GOT3 (cell line): ENCODE measurements at regions not wholly inside any gene's neighbourhood (a gene's known extent, or its start where the extent isn't known, plus 50 kb on each side); places are given as distances from the start of the nearest gene placed in this dataset.

Experiments
- DNase-seq: peaks from one replicate; lab custom pipeline; 2025; ENCODE audit warnings: mixed read lengths; lab: John Stamatoyannopoulos, UW

GRCh38 chr14:53896726-53897125 lies 59.9 kb downstream of the BMP4 start:
- DNase-seq, result no peak

GRCh38 chr14:53894456-53894855 lies 62.2 kb downstream of the BMP4 start:
- no peak for DNase-seq

DNA sequence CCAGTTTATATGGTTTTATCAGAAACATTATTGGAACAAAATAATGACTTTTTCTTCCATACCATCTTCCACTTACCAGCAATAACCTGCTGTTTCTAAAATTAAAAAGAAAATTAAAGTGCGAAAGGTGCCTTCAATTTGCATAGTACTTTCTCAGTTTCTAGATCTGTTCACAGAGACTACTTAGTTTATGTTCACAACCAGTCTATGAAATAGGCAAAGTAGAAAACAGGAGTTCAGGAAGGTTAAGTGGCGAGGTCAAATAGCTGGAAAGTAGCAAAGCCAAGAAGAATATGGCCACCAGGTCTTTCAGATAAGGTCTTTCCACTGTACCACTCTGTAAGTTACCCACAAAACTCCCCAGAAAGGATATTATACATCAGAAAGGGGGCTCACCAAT lies 63.3 kb downstream of the BMP4 start:
- no peak for DNase-seq

DNA sequence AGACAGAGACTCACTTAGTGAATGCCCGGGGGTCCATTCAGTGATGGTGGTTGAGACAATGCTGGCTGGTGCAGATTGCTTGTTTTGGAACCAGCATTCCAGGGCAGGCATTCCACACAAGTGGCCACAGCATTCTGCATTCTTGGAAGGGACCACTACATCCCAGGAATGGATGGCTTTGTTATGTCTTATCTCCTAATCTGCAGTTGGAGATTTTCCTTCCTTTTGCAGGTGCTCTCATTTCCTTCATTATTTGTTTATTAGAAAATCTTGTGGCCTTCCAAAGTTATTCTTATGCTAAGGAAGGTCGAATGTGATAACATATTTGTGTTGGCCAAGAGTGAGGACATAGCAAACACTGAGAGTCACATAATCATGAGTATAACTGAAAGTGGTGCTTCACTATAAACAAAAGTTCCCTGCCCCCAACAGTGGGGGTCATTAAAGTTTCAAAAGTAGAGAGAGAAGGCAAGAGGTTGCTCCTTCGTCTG lies 66.0 kb downstream of the BMP4 start:
- DNase-seq, result no peak

DNA sequence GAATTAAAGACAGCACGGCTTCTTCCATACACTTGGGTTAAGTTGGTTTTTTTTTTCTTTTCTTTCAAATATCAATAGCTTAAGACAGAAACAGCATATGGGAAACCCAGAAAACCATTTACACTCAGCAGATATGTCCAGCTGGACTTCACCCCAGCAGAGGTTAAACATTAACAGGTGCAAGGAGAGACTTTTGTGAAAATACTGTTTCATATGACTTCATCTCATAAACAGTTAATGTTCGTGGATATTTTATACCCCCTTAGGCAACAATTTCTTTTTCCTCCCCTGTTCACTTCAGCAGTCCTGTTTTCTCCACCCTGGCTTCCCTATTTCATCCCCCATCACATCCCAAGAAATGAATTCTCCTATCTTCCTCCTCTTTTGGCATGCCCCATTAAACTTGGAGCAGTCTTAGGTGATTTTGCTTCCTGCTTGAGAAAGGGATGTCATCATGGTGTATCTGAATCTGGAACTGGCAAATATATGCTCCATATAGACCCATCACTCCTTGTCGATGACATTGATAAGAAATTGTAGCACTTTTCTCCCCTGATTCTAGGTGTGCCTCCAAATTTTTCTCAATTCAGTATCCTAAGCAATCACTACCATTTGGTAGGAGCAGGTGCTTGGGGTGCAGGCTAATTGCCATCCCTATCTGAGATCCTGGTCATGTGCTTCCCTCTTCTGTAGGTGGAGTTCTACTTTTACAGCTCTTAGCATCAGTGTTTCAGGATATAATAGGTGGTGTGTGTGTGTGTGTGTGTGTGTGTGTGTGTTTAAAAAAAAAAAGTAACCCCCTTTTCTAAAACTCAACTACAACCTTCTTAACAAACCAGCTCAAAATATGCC lies 67.9 kb downstream of the BMP4 start:
- DNase-seq, result no peak

- DNase-seq, result no peak
These were observed 71.4 kb downstream of the BMP4 start for GRCh38 chr14:53885136-53885640.

DNA sequence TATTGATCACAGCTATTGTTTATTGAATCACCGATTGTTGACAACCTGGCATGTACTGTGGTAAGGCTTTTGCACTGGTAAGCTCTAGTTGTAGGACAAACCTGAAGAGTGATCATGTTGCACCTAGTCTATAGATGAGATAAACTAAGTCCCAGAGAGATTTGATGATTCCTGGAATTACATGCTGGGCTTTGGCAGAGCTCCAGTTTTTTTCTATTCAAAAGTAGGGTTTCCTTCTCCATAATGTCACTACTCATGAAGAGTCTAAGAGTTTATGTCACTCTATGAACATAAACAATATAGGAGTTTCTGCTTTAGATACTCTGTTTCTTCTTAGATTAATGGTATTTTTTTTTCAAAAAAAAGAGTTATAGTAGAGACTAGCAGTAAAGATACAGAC lies 72.0 kb downstream of the BMP4 start:
- DNase-seq, result no peak

- DNase-seq, result no peak
These were observed 72.9 kb downstream of the BMP4 start for GRCh38 chr14:53883739-53884138.

- no peak for DNase-seq
These were observed 73.9 kb downstream of the BMP4 start for GRCh38 chr14:53882684-53883083.

DNA sequence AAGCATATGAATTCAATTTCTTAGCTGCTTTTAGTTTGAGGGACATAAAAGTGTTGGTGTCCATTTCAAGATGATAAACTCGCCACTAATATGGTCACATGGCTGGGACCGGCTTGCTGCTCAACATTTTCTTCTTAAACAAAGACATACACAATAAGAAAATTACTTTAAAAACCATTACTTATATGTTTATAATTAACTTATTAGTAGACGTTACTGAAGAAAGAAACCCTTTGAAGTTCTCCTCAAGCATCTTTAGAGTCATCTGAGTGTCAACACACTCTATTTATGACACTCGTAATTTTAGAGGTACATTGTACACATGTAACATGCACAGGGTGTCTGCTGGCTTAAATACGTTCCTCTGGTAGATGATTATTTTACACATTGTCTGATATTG lies 74.7 kb downstream of the BMP4 start:
- DNase-seq, result no peak

DNA sequence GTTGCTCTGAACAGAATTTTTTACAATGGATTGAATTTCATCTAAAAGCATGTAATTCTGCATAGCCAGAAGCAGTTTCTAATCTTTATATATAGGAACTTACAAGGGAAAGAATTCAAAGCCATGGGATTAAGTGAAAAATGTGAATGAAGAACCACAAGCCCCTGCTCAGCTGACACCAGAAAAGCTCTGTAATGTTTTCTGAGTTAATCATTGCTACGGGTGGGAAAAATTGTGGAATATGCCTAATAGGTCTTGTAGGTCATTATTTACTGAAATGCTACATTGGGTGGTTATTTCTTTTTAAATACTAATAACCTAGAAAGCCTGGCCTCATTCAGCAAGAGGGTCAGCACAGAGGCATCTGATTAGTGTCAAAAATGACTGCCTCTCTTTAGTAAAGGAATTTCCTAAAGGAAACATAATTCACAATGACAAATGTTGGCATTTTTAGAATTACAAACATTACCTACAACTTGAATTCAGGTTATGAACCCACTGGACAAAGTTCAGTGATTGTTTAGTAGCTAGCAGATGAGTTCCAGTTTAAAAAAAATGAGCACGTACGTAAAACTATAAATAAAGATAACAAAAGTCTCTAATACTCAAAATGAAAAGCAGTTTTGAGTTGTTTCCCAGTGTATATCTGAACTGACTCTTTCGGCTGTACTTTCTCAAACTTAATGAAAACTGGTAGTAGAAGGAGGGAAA lies 75.3 kb downstream of the BMP4 start:
- no peak for DNase-seq

DNA sequence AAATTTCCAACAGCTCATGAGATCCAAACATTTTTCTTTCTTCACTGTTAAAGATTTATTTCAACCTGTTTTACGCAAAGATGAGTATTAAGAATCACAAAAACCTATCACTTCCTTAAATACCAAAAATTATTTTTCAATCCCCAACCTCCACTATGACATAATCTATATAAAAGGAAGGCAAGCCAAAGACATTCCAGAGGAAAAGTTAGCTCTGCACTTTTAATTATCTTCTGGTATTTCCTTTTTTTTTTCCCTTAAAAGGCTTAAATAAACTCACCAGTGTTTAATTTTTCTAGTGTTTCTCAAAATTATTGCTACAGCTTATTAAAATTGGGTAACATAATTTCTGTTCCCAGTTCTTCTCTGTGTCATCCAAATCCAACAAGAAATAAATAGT lies 75.9 kb downstream of the BMP4 start:
- no peak for DNase-seq

- DNase-seq, result no peak
These were observed 76.9 kb downstream of the BMP4 start for GRCh38 chr14:53879747-53880146.

DNA sequence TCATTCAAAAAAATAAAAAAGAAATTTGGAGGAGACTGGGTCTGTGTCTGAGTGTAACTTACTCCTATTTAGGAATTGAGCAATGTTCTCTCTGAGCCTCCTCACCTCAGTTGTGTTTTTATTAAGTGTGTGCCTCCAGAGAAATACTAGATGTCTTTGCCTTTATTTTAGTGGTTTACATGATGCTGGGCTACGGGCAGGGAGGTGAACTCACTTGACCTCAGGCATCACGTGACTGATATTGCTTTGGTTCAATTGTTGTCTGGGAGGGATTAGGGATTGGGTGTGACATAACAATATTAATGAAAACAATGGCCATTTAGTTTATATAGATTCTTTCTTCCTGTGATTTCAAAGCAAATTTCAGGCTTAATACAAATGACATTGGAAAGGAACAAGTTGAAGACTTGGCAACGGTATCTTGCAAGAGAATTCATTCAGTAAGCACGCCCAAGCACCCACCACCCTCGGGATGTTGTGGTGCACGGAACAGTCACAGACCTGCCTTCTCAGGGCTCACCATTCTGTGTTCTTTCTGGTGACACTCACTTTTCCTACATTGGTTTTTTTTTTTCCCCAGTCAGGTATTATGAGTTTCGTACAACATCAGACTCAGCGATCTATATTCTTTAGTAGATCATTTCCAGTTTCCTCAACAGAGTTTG lies 77.5 kb downstream of the BMP4 start:
- no peak for DNase-seq

GRCh38 chr14:53875324-53875897 lies 81.2 kb downstream of the BMP4 start:
- no peak for DNase-seq

DNA sequence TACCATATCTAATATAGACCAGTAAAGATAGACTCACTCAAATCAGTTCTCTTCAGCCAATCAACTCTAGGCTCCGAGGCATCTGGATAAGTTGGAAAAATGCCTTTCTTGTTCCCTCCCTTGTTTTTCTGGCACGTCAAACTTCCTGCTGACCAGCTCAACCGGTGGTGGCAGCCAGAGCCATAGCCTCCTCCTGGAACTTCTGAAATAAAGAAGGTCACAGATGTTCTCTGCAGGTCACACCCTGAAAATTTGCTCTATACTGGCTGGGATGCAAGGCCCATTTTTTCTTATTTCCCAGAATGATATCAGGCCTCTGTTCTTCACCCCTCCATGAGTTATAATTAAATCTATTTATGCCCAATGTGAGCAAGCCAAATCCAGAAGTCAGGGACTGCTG lies 81.9 kb downstream of the BMP4 start:
- DNase-seq, result no peak

DNA sequence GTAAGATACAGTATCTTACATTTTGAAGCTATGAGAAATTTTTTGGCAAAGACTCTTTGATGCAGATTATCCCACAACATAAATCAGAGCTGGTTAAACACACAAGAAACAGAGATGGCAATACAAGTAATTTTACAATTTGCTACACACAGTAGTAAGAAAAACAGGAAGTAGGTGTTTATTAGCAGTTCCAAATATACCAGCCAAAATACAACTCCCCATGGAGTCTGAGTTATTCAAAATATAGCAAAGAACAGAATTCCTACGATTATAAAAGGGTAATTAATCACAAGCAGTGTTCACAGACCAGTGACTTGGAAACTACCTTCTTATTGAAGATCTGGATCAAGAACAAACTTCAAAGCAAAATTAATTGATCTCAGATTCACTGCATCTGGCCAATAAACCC lies 83.9 kb downstream of the BMP4 start:
- DNase-seq, result no peak

DNA sequence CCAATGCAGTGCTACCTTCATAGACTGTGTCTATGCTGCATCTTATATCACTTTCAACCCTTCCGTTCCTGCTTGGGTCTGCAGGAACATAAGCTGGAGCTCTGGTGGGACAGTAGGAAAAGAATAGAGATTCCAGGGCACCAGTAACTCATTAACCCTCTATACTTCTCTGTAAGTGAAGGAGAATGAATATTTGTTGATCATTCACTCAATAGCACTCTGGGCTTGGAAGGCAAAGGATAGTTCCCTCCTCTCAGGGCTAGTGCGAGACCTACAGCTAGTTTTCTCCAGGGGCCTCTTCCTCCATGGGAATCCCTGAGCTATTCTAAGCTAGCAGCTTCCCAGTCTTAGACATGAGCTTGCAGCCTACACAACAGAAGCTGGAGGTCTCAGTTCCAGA lies 84.7 kb downstream of the BMP4 start:
- DNase-seq, result no peak

DNA sequence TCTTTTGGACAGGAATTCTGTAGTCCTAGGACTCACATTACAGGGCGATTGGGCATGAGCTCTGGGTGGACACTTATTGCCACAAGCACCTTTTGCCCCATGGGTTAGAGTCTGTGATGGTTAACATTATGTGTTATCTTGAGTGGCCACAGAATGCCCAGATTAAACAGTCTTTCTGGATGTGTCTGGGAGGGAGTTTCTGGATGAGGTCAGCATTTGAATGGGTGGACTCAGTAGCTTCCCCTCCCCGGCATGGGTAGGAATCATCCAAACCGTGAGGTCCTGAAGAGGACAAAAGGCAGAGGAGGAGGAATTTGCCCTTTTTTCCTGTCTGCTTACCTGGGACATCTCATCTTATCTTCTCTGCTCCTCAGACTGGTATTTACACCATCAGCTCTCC lies 85.6 kb downstream of the BMP4 start:
- DNase-seq, result no peak

- DNase-seq, result no peak
These were observed 90.9 kb downstream of the BMP4 start for GRCh38 chr14:53865711-53866110.

DNA sequence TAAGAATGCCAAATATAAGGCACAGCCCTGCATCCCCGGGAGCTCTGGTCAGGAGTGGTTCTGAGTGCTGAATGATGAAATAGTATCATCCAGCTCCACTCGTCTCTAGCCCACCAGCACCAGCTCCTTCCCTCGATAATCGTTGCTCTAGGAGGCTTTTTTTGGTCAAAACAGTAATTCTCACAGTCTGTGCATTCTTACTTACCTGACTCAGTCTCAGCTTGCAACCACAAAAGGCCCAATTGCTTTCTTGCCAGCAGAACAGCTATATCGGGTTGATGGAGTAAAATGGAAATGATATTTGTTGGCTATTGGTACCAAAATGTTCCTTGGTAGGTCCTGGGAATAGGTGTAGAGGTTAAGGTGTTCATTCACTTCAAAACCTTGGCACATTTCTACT lies 94.8 kb downstream of the BMP4 start:
- no peak for DNase-seq

- no peak for DNase-seq
These were observed 98.3 kb downstream of the BMP4 start for GRCh38 chr14:53858345-53858684.
